Breast epithelium (tissue), 3 donors: ENCODE measurements at regions not wholly inside any gene's neighbourhood (a gene's known extent, or its start where the extent isn't known, plus 50 kb on each side); places are given as distances from the start of the nearest gene placed in this dataset.

Experiments
- CTCF ChIP-seq, 3 donors: fragments of 450-650 bp; IDR thresholded peaks; one replicate each; pipeline ENCODE4 v1.5.1; 2016 to 2017; ENCODE audit warnings: antibody characterized with exemption in 3 of 3, mild to moderate bottlenecking in 3 of 3, moderate library complexity in 3 of 3
- POLR2A ChIP-seq: fragments of 450-650 bp; IDR thresholded peaks from one replicate; pipeline ENCODE4 v1.6.1; 2016; ENCODE audit warnings: antibody characterized with exemption, mild to moderate bottlenecking, moderate library complexity

GRCh38 chr18:11494107-11494506 lies 115.3 kb upstream of the SLC35G4 start:
- no peak for TF ChIP-seq CTCF (IDR thresholded peaks at IDR 0.05)
- TF ChIP-seq POLR2A, result no peak
